SK-N-SH treated with all-trans-retinoic acid at 6 μM for 48 hours (cell line): ENCODE measurements at regions not wholly inside any gene's neighbourhood (a gene's known extent, or its start where the extent isn't known, plus 50 kb on each side); places are given as distances from the start of the nearest gene placed in this dataset.

ENCODE experiments used
- ATAC-seq: fragments of 200-7000 bp; cut with Tn5 transposase; 3 replicates; pipeline ENCODE4 v1.9.1; 2020; ENCODE audit warnings: mild to moderate bottlenecking, moderate library complexity
- ARNTL ChIP-seq: fragments of 450-650 bp; formaldehyde crosslinking; IDR thresholded peaks from 2 replicates; pipeline ENCODE4 v1.5.0; 2020; ENCODE audit warnings: low read depth, mild to moderate bottlenecking, moderate library complexity, borderline replicate concordance
- BACH2 ChIP-seq: fragments of 250-450 bp; sonication (Bioruptor Pico); IDR thresholded peaks from 2 replicates; pipeline ENCODE4 v1.9.0; 2021; ENCODE audit warnings: mild to moderate bottlenecking, borderline replicate concordance
- CSDC2 ChIP-seq: fragments of 250-450 bp; sonication (Bioruptor Pico); IDR thresholded peaks from 2 replicates; pipeline ENCODE4 v1.5.0; 2020; ENCODE audit warnings: mild to moderate bottlenecking, moderate library complexity
- ESRRG ChIP-seq: fragments of 250-450 bp; sonication (Bioruptor Pico); IDR thresholded peaks from 2 replicates; pipeline ENCODE4 v1.6.1; 2021; ENCODE audit warnings: mild to moderate bottlenecking
- GLIS3 ChIP-seq: fragments of 250-450 bp; sonication (Bioruptor Pico); IDR thresholded peaks from 2 replicates; pipeline ENCODE4 v1.5.0; 2020; ENCODE audit warnings: mild to moderate bottlenecking, moderate library complexity
- ISL1 ChIP-seq: fragments of 250-450 bp; sonication (Bioruptor Pico); IDR thresholded peaks from 2 replicates; pipeline ENCODE4 v2.1.2; 2022; ENCODE audit warnings: mild to moderate bottlenecking, moderate library complexity
- PATZ1 ChIP-seq: fragments of 250-450 bp; sonication (Bioruptor Pico); IDR thresholded peaks from 2 replicates; pipeline ENCODE4 v1.8.0; 2020; ENCODE audit warnings: mild to moderate bottlenecking, moderate library complexity, borderline replicate concordance
- POU6F1 ChIP-seq: fragments of 250-450 bp; sonication (Bioruptor Pico); IDR thresholded peaks from 2 replicates; pipeline ENCODE4 v1.8.0; 2021; ENCODE audit warnings: low read depth, mild to moderate bottlenecking, moderate library complexity, borderline replicate concordance
- RARB ChIP-seq: fragments of 250-450 bp; sonication (Bioruptor Pico); IDR thresholded peaks from 2 replicates; pipeline ENCODE4 v1.8.0; 2021; ENCODE audit warnings: mild to moderate bottlenecking, moderate library complexity
- SNAI2 ChIP-seq: fragments of 250-450 bp; sonication (Bioruptor Pico); IDR thresholded peaks from 2 replicates; pipeline ENCODE4 v1.5.0; 2020; ENCODE audit warnings: mild to moderate bottlenecking, moderate library complexity
- TCF4 ChIP-seq: fragments of 250-450 bp; sonication (Bioruptor Pico); IDR thresholded peaks from 2 replicates; pipeline ENCODE4 v1.8.0; 2021; ENCODE audit warnings: mild to moderate bottlenecking, moderate library complexity, borderline replicate concordance
- TOX ChIP-seq: fragments of 250-450 bp; sonication (Bioruptor Pico); IDR thresholded peaks from 2 replicates; pipeline ENCODE4 v1.8.0; 2021; ENCODE audit warnings: mild to moderate bottlenecking, moderate library complexity, borderline replicate concordance
- TSHZ2 ChIP-seq: fragments of 250-450 bp; sonication (Bioruptor Pico); IDR thresholded peaks from 2 replicates; pipeline ENCODE4 v1.5.0; 2020; ENCODE audit warnings: mild to moderate bottlenecking, moderate library complexity
- ZC3H10 ChIP-seq: fragments of 250-450 bp; sonication (Bioruptor Pico); IDR thresholded peaks from 2 replicates; pipeline ENCODE4 v1.5.1; 2021; ENCODE audit warnings: mild to moderate bottlenecking, moderate library complexity
- ZNF565 ChIP-seq: fragments of 450-650 bp; formaldehyde crosslinking; conservative IDR thresholded peaks from 2 replicates; pipeline ENCODE4 v1.5.0; 2020; ENCODE audit warnings: low read depth, mild to moderate bottlenecking, moderate library complexity
- ZNF70 ChIP-seq: fragments of 450-650 bp; formaldehyde crosslinking; IDR thresholded peaks from 2 replicates; pipeline ENCODE4 v1.5.0; 2020; ENCODE audit warnings: mild to moderate bottlenecking, moderate library complexity
- ZNF8 ChIP-seq: fragments of 450-650 bp; formaldehyde crosslinking; IDR thresholded peaks from 2 replicates; pipeline ENCODE4 v1.5.0; 2020; ENCODE audit warnings: mild to moderate bottlenecking, moderate library complexity
- TF ChIP-seq, protein P1 (sequence below): fragments of 250-450 bp; sonication (Bioruptor Pico); IDR thresholded peaks from 2 replicates; pipeline ENCODE4 v1.5.1; 2021; ENCODE audit warnings: mild to moderate bottlenecking, moderate library complexity

DNA sequence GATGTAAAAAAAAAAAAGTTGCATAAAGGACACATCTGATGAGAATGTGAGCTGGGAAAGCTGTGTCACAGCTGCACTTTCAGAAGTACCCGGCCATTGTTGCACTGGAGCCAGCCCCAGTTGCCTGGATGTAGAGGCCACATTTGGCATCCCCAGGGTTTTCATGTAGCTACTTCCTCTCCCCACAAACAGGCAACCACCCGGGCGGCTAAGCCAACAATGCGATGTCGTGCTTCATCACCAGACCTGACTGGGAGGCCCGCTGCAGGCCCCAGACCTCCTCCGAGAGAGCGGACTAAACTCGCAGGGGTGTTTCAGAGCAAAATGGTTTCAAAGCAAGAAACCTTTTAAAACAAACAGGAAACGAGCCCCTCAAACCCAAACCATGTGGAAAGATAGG is 142.3 kb downstream of the TMCO5A start:
- TF ChIP-seq TOX (CRISPR knock-in tag): no peak
- TF ChIP-seq POU6F1 (CRISPR knock-in tag): no peak
- no peak for TF ChIP-seq TSHZ2 (CRISPR knock-in tag)
- no peak for TF ChIP-seq ESRRG (CRISPR knock-in tag)
- TF ChIP-seq TCF4 (CRISPR knock-in tag): no peak
- TF ChIP-seq ZNF70 (CRISPR knock-in tag): no peak
- no peak for ATAC-seq

GRCh38 chr15:38079236-38079635 is 144.8 kb downstream of the TMCO5A start:
- TF ChIP-seq PATZ1 (no peak), TCF4 (CRISPR knock-in tag) (no peak), SNAI2 (CRISPR knock-in tag) (no peak), POU6F1 (CRISPR knock-in tag) (no peak), ESRRG (CRISPR knock-in tag) (no peak), ZNF8 (CRISPR knock-in tag) (no peak), RARB (CRISPR knock-in tag) (no peak), ISL1 (CRISPR knock-in tag) (no peak), TOX (CRISPR knock-in tag) (no peak)
- TF ChIP-seq, protein P1, sequence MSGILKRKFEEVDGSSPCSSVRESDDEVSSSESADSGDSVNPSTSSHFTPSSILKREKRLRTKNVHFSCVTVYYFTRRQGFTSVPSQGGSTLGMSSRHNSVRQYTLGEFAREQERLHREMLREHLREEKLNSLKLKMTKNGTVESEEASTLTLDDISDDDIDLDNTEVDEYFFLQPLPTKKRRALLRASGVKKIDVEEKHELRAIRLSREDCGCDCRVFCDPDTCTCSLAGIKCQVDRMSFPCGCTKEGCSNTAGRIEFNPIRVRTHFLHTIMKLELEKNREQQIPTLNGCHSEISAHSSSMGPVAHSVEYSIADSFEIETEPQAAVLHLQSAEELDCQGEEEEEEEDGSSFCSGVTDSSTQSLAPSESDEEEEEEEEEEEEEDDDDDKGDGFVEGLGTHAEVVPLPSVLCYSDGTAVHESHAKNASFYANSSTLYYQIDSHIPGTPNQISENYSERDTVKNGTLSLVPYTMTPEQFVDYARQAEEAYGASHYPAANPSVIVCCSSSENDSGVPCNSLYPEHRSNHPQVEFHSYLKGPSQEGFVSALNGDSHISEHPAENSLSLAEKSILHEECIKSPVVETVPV: no peak
- no peak for ATAC-seq

- TF ChIP-seq RARB (CRISPR knock-in tag) (no peak), ARNTL (CRISPR knock-in tag) (no peak), BACH2 (no peak), ZNF565 (CRISPR knock-in tag) (no peak), ZC3H10 (no peak), CSDC2 (no peak), ZNF8 (CRISPR knock-in tag) (no peak), ISL1 (CRISPR knock-in tag) (no peak), GLIS3 (CRISPR knock-in tag) (no peak), PATZ1 (no peak)
- TF ChIP-seq, all 23 proteins: peak for 0
- no peak for ATAC-seq
Measured at GRCh38 chr15:38080651-38081275, 146.3 kb downstream of the TMCO5A start.
